Hepatocyte (in vitro differentiated cells): ENCODE measurements at regions not wholly inside any gene's neighbourhood (a gene's known extent, or its start where the extent isn't known, plus 50 kb on each side); places are given as distances from the start of the nearest gene placed in this dataset.

Experiments used
- DNase-seq: peaks from one replicate; pipeline ENCODE4 v3.0.0-alpha.2; 2016; ENCODE audit warnings: low spot score
- H2AFZ ChIP-seq: fragments of 200-600 bp; sonication (generic); 2 replicates; pipeline ENCODE4 v1.6.0; 2016; ENCODE audit warnings: antibody characterized with exemption, mild to moderate bottlenecking
- H3K27ac ChIP-seq: fragments of 200-600 bp; sonication (generic); 2 replicates; pipeline ENCODE4 v1.5.1; 2016; ENCODE audit warnings: mild to moderate bottlenecking
- H3K27me3 ChIP-seq: fragments of 200-600 bp; sonication (generic); 2 replicates; pipeline ENCODE4 v1.6.1; 2016
- H3K36me3 ChIP-seq: fragments of 200-600 bp; sonication (generic); replicated peaks from 2 replicates; pipeline ENCODE4 v1.5.1; 2016; ENCODE audit warnings: low read depth; ENCODE audit not compliant: insufficient read depth
- H3K4me1 ChIP-seq: fragments of 200-600 bp; sonication (generic); 2 replicates; pipeline ENCODE4 v1.5.1; 2016; ENCODE audit warnings: mild to moderate bottlenecking, moderate library complexity; ENCODE audit not compliant: insufficient read depth
- H3K4me2 ChIP-seq: fragments of 200-600 bp; sonication (generic); 2 replicates; pipeline ENCODE4 v1.6.0; 2016
- H3K4me3 ChIP-seq: fragments of 200-600 bp; sonication (generic); 2 replicates; pipeline ENCODE4 v1.5.1; 2016; ENCODE audit warnings: mild to moderate bottlenecking
- H3K79me2 ChIP-seq: fragments of 200-600 bp; sonication (generic); 2 replicates; pipeline ENCODE4 v1.6.0; 2017; ENCODE audit warnings: mild to moderate bottlenecking
- H3K9me2 ChIP-seq: fragments of 200-600 bp; sonication (generic); replicated peaks from 2 replicates; pipeline ENCODE4 v1.6.0; 2017; ENCODE audit warnings: mild to moderate bottlenecking; ENCODE audit not compliant: insufficient read depth
- H3K9me3 ChIP-seq: fragments of 200-600 bp; sonication (generic); 2 replicates; pipeline ENCODE4 v1.5.1; 2016; ENCODE audit warnings: low read depth, mild to moderate bottlenecking
- H4K20me1 ChIP-seq: fragments of 200-600 bp; sonication (generic); 2 replicates; pipeline ENCODE4 v1.6.0; 2016; ENCODE audit warnings: mild to moderate bottlenecking; ENCODE audit not compliant: insufficient read depth, poor library complexity, severe bottlenecking
- EZH2 ChIP-seq: fragments of 200-600 bp; sonication (generic); IDR thresholded peaks from 2 replicates; pipeline ENCODE4 v1.6.1; 2016; ENCODE audit warnings: antibody characterized with exemption, mild to moderate bottlenecking, borderline replicate concordance
- EZH2phosphoT487 ChIP-seq: fragments of 200-600 bp; sonication (generic); IDR thresholded peaks from one replicate; pipeline ENCODE4 v1.6.1; 2018; ENCODE audit warnings: antibody characterized with exemption, mild to moderate bottlenecking, low read depth, moderate library complexity; ENCODE audit not compliant: unreplicated experiment, severe bottlenecking
- WGBS: methylation state at CpG from one replicate; pipeline ENCODE4 v1.1.6; 2016; ENCODE audit warnings: low lambda C conversion rate; ENCODE audit errors: missing lambda C conversion rate; 5-methylcytosine and 5-hydroxymethylcytosine counted together
- TF ChIP-seq, protein P1 (sequence below): fragments of 200-600 bp; sonication (generic); IDR thresholded peaks from 2 replicates; pipeline ENCODE4 v1.5.1; 2016; ENCODE audit warnings: antibody characterized with exemption, mild to moderate bottlenecking; ENCODE audit not compliant: poor library complexity

DNA sequence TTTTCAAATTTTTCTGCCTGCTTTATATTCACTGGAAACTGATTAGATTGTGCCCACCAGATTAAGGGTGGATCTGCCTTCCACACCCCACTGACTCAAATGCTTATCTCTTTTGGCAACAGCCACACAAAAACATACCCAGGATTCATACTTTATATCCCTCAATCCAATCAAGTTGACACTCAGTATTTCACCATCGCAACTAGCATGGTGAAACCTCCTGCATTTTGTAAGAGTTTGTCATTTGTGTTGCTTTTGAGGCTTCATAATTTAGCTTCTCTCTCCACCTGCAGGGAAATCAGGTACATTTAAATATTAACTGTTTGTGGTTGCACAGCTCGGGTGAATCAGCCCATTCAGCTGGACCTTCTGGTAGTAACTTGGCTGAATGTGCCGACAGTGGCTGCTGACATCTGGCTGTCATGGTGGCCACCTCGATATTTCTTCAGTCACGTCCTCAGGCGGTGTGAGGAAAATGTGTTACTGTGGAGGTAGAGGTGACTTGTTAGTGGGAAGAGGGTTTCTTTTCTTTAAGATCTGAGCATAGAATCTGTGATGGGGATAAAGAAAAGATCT is 224.0 kb downstream of the PTBP2 start:
- DNase-seq, result no peak
- WGBS, result 96% methylated on average over 6 of the region's 6 CpGs
- no peak overlapping the region for H3K4me2 ChIP-seq
- H3K79me2 ChIP-seq, result no peaks in the 10 kb centered on the region
- no peaks in the 10 kb centered on the region for H3K27me3 ChIP-seq
- no peaks in the 10 kb centered on the region for H4K20me1 ChIP-seq
- H3K9me2 ChIP-seq, result no peaks in the 10 kb centered on the region
- no peaks in the 10 kb centered on the region for H3K4me1 ChIP-seq
- H3K36me3 ChIP-seq, result no peaks in the 10 kb centered on the region
- H3K27ac ChIP-seq, result no peak overlapping the region
- no peak overlapping the region for H2AFZ ChIP-seq
- H3K4me3 ChIP-seq, result no peak overlapping the region
- TF ChIP-seq EZH2, result no peak
- H3K9me3 ChIP-seq, result no peaks in the 10 kb centered on the region

DNA sequence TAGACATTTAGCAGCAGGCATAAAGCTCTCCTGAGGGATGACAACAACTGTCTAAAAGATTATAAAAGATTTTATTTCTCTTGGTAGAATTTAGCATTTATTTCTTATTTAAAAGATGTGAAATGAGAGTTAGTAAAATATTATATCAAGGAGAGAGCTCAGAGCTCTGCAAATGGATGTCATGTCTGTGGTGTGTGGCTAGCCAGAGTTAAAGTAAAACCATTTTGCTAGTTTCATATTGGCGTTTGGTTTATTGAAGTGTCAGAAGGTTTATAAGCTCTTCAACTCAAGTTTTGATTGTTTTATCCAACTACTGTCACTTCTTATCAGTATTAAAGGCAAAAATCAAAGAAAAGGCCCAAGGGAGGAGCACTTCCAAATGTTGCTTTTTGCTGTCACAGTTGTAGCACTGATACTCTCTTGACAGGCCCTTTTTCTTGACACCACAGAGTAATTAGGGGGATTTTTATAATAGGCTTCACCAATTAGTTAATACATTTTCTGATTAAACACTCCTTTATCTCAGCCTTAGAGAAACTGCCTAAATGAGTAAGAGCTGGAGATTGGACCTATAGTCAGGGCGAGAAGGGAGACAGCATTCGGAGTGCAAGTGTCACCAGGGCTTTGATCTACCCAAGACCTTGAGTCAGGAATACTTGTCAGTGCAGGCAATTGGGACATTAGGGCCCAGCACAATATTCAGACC is 233.9 kb downstream of the PTBP2 start:
- TF ChIP-seq, protein P1, sequence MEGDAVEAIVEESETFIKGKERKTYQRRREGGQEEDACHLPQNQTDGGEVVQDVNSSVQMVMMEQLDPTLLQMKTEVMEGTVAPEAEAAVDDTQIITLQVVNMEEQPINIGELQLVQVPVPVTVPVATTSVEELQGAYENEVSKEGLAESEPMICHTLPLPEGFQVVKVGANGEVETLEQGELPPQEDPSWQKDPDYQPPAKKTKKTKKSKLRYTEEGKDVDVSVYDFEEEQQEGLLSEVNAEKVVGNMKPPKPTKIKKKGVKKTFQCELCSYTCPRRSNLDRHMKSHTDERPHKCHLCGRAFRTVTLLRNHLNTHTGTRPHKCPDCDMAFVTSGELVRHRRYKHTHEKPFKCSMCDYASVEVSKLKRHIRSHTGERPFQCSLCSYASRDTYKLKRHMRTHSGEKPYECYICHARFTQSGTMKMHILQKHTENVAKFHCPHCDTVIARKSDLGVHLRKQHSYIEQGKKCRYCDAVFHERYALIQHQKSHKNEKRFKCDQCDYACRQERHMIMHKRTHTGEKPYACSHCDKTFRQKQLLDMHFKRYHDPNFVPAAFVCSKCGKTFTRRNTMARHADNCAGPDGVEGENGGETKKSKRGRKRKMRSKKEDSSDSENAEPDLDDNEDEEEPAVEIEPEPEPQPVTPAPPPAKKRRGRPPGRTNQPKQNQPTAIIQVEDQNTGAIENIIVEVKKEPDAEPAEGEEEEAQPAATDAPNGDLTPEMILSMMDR, result no peak
- TF ChIP-seq EZH2phosphoT487, result no peak
- no peak for TF ChIP-seq EZH2
- Histone ChIP-seq H3K36me3 (no peaks in the 10 kb centered on the region), H3K4me1 (no peaks in the 10 kb centered on the region), H3K27ac (no peak overlapping the region), H2AFZ (no peak overlapping the region), H3K4me3 (no peak overlapping the region), H3K9me2 (no peaks in the 10 kb centered on the region), H4K20me1 (no peaks in the 10 kb centered on the region), H3K9me3 (no peaks in the 10 kb centered on the region), H3K27me3 (no peaks in the 10 kb centered on the region), H3K4me2 (no peak overlapping the region), H3K79me2 (no peaks in the 10 kb centered on the region)
- DNase-seq, result no peak
- WGBS, result 70% methylated on average over 3 of the region's 3 CpGs

DNA sequence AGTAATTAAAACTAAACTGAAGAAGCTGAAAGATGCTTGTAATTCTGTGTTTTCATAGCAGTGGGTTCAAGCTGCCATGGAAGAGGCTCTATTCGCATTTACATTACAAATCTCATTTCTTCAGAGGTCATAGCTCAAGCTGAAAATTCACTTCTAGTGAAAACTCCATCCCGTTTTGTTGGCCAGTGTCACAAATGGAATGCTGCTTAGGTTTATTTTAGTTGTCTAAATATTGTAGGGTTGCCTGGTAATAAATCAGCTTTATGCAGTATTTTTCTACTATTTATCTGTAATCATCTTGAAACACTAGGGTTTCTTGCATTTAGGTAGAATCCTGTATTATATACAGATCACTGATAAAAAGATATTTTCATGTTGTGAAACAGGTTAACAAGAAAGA is 240.6 kb downstream of the PTBP2 start:
- TF ChIP-seq, protein P1, result no peak
- TF ChIP-seq EZH2phosphoT487, result no peak
- TF ChIP-seq EZH2, result no peak
- no peak overlapping the region for H3K4me2 ChIP-seq
- no peaks in the 10 kb centered on the region for H3K9me2 ChIP-seq
- no peaks in the 10 kb centered on the region for H3K36me3 ChIP-seq
- no peaks in the 10 kb centered on the region for H3K9me3 ChIP-seq
- H4K20me1 ChIP-seq, result no peaks in the 10 kb centered on the region
- DNase-seq, result no peak
- H2AFZ ChIP-seq, result no peak overlapping the region
- H3K4me1 ChIP-seq, result peaks cover 5% of the 10 kb centered on the region
- WGBS, result 66% methylated on average over 2 of the region's 2 CpGs
- no peak overlapping the region for H3K4me3 ChIP-seq
- peak overlapping the region; percentile 12 for H3K27ac ChIP-seq
- H3K79me2 ChIP-seq, result no peaks in the 10 kb centered on the region
- no peaks in the 10 kb centered on the region for H3K27me3 ChIP-seq

DNA sequence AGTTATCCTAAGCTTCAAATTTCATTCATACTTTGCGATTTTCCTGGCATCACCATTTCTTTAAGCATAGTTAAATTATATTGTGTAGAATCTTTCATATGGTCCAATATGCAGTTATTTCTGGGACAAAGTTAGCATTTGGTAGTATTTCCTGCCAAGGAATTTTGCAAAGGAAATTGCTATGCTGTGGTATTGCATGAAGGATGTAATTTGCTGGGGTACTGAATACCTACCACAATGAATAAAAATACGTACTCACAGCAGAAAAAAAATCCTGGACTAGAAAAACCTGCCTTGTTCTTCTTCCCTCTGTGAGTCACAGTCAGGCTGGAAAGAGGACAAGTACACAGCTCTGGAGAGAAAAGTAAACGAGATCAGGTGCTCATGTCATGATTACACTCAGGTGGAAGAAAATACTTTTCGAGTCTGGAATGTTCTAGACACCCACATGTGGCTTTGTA is 241.2 kb downstream of the PTBP2 start:
- 57% methylated on average over 4 of the region's 4 CpGs for WGBS

More for the DNA sequence above, 241.2 kb downstream of the PTBP2 start:
- H4K20me1 ChIP-seq, result no peaks in the 10 kb centered on the region
- no peak overlapping the region for H3K4me3 ChIP-seq
- no peaks in the 10 kb centered on the region for H3K9me2 ChIP-seq
- H3K4me1 ChIP-seq, result peaks cover 5% of the 10 kb centered on the region
- no peaks in the 10 kb centered on the region for H3K9me3 ChIP-seq
- H2AFZ ChIP-seq, result no peak overlapping the region
- DNase-seq, result peak; percentile 47
- H3K27ac ChIP-seq, result peak overlapping the region; percentile 38
- H3K4me2 ChIP-seq, result no peak overlapping the region
- H3K27me3 ChIP-seq, result no peaks in the 10 kb centered on the region
- no peaks in the 10 kb centered on the region for H3K79me2 ChIP-seq
- H3K36me3 ChIP-seq, result no peaks in the 10 kb centered on the region
- no peak for TF ChIP-seq EZH2phosphoT487
- TF ChIP-seq, protein P1, result no peak
- TF ChIP-seq EZH2, result no peak
